NK-92 (cell line): ENCODE measurements at regions not wholly inside any gene's neighbourhood (a gene's known extent, or its start where the extent isn't known, plus 50 kb on each side); places are given as distances from the start of the nearest gene placed in this dataset.

Experiments used
- DNase-seq: peaks from one replicate; lab custom pipeline; 2025; ENCODE audit not compliant: unreplicated experiment; lab: John Stamatoyannopoulos, UW

GRCh38 chr13:44019651-44020050 is 139.9 kb downstream of the LACC1 start:
- no peak for DNase-seq

DNA sequence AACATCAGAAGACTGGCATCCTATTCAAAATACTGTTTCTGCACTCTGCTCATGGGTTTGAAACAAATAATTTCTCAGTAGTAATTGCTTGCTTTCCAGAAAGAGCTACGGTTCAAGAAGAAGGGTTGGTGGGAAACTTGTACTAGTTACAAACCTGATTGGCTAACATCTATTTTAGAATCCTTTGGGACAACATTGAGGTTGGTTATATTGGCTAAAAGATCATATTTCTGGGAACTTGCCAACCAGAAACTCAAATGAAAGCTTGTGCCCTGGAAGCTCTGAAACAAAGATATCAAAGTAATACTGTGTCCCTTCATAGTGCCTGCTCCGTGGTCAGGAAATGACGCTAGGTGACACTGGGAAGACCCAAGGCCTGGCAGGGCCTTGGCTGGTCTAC is 141.7 kb downstream of the LACC1 start:
- DNase-seq: no peak

DNA sequence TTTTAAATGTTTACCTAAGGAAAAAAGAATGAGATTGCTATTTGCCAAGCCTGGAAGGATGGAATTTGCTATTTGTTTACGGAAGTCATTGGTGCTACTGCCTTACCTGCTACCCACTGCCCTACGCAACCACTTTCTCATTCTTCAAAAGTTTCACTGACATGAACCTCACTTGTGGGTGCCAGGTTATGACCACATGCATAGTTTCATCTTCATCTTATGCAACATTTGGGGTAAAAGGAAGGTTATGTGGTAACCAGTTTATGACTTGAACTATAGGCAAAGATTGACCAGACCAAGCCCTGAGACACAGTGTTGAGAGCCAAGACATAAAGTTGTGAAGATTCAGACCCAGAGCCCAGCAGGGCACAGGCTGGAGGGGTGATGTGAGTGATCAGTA is 142.5 kb downstream of the LACC1 start:
- no peak for DNase-seq

DNA sequence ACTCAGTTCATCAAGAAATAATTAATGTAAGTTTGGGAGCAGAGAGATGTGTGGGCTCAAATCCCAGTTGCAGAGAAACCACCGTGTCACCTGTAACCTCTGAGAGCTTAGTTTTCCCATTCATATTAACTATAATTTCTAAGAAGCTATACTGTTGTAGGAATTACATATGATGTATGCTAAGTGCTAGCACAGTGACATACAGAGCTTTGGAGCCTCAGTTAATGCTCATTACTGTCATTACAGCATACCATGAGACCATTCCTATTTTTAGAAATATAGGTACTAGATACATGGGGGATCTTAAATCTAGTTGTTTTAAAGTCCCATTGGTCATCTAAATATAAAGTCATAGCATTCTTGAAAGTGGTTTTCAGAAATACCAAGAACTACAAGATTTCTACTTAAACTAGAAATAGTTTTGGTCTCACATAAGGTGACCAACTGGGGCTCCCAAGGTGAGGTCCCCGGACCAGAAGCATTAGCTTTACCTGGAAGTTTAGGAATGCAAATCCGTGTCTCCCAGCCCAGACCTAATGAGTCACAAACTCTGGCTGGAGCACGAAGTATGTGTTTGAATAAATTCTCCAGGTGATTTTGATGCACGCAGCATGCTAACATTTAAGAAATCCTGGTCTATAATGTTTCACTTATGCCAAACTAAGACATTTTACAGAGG is 144.6 kb downstream of the LACC1 start:
- no peak for DNase-seq

DNA sequence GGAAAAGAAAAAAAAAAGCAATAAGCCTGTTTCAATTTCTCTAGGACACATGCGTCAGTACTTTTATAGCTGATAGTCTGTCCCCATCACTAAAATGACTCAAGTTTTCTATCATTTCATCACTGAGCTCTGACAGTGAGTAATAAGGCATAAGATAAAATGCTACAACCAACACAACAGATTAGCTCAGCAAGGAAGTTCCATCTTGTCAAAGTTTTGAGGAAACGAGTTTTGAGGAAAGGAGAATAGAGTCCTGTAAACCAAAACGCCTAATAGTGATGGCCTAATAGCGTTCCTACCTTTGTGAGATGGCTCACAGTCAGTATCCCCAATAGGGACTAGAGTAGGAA is 145.1 kb downstream of the LACC1 start:
- no peak for DNase-seq

GRCh38 chr13:44026194-44026593 is 146.5 kb downstream of the LACC1 start:
- no peak for DNase-seq

DNA sequence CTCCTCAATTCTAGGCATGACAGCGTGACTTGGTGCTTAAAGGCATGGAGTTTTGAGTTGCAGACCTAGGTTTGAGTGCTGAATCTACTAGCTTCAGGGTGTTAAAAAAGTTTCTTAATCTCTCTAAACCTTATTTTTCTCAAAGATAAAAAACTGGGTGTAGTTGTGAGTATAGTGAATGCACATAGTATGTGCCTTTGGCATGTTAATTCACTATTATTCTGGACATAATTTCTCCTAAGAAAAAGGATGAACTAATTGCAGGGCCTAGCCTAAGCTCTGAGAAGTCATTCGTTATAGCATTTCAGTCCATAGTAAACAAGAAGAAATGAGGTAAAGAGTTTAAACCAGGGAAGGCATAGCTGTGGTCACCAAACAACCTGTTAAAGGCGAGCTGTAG is 149.0 kb downstream of the LACC1 start:
- DNase-seq: no peak

DNA sequence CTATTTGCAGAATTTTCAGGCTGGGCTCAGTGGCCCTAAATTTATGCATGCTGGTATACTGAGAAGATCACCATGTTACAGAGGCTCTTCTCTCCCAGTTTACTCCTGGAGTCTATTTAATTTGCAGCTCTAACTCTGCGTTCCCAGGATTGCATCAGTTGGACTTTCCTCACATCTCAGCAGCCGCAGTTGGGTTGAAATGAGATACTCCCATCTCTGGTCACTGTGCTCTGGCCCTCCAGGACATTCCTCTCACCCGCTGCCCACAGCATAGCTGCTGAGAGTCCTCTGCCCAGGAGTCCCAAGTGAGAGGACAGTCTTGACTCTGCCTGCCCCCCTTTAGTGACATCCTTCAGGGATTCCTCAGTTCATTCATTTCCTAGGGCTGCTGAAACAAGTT is 150.9 kb downstream of the LACC1 start:
- no peak for DNase-seq

DNA sequence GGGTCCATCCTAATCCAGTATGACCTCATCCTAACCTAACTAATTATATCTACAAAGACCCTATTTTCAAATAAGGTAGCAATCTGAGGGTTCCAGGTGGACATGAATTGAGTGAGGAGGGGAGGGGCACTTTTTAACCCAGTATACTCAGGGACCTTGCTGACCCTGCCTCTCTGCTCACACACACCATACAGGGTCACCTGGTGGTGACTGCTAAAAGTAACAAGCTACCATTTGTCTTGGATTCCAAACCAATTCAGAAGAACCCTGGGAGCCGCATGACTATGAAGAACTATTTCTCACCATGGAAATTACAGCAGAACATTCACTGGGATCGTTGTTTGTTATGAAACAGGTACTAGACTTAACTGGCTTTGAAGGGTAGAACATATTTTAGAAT is 151.9 kb downstream of the LACC1 start:
- DNase-seq: no peak

DNA sequence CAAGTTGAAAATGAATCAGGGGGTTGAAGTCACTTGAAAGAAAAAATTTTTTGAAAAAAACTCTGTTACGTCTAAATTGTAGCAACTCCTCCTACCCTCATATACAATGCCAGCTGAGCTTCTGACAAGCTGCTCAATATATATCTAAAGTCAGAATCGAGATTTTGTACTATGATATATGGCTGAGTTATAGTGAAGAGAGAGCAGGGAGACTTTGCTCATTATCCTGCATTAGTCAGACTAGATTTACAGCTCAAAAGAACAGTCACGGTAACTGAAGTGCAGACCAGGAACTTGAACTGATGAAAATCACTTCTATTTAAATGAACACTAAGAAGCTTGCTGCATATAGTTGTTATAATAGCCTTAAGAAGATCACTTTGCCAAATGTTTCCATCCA is 153.1 kb downstream of the LACC1 start:
- DNase-seq: no peak

- no peak for DNase-seq
These were observed 155.7 kb downstream of the LACC1 start for GRCh38 chr13:44035400-44035799.

DNA sequence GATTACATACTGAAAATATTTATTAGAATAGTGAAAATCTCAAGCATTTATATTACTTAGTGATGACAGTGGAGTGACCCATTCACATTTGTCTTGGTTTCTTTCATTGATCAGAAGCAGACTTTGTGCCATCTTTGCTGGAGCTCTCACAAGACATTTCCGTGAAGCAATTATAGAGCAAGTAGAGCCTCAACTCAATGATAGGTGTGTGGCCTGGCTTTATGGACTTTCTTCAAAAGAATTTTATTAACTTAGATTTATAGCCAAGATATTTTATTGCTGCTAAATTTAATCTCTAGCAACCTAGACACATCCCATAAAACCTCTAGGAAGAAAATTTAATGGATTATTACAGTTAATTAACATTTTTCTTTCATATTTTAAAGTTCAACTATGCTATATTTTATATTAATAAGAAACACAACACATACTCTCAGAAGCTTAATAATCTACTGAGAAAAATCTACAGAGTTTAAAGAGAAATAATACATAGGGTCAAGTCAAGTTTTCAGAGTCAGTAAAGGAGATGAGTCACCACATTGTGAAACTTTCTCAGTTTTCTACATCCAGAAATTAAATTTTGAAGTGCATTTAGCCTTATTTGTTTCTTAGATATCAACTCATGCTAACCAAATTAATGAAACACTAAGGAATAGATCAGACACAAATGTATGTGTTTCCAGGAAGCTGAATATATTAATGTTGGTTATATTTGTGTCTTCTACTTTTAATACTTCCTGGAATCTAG is 160.5 kb downstream of the LACC1 start:
- DNase-seq: no peak

GRCh38 chr13:44040818-44041100 is 161.1 kb downstream of the LACC1 start:
- DNase-seq: no peak

DNA sequence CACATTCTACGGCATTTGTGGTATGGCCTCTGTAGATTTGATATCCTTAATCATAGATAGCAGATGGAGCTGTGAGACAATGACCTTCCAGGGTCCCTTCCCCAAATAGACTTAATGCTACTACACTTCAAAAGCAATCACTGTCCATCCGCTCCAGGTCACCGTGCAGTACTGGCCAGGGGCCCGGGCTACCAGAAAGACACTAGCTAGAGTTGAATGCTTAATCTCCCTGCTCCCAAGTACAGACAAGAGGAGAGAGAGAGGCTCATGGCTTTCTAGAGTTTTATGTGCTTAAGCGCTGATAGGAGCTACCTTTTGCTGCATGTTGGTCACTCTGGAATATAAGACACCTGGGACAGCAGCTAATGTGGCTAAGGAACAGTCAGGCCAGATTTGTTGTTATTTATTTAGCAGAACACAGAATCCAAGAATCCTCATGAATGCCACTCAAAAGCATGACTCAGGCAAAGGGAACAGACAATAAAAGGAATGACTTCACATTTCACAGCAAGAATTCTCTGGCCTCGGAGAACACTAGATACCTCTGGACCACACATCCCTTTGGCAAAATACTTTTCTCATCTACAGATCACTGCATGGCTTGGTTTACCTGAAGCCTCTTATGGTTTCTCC is 165.0 kb downstream of the LACC1 start:
- no peak for DNase-seq

DNA sequence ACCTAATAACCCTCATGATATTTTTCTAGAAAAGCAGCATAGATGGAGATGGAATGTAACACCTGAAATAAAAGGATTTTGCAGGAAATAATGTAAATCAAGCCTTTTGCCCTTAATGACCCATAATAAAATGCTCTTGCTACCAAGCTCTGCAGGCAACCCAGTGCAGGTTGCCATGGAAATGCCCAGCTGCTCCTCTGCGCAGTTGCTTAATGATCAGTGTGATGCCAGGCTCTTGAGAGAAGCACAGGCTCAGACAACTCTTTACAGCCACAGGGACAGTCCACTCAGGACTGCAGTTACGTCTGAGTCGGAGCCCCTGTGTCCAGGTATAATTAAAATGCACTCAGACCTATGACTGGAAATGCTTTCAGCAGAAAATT is 165.5 kb downstream of the LACC1 start:
- DNase-seq: no peak

DNA sequence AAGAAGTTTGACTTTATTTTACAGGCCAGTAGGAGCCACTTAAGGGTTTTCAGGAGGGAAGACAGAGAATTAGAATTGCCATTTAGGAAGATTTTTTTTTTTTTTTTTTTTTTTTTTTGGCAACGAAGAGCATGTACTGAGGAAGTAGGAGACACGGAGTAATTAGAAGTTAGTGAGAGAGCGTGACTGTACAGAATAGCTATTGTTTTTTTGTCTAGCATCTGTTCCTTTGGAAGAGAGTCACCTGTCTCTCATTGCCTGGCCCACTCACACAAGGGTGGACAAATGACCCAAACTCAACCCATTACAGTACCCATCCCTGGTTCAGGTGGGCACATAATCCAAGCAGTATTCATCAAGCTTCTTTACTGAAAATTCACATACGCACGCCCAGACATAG is 166.7 kb downstream of the LACC1 start:
- DNase-seq: no peak

DNA sequence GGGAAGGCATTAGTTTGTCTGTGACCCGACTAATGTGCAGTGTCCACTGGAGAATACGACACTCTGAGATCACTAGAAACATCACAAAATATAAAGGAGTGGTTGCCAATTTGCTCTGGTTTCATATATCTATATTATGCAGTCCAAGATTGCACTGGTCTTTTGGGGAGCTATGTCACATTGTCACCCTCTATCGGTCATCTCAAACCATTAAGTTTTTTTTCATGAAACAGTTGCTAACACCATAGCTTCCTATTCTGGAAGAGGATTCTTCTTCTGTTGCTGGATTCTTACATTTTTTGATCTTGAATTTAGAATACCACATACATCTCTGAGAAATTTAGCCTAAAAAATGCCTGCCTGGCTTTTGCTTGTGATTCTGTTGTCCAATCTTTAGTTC is 168.6 kb downstream of the LACC1 start:
- no peak for DNase-seq

- DNase-seq: no peak
These were observed 169.6 kb downstream of the LACC1 start for GRCh38 chr13:44049081-44049945.

- DNase-seq: no peak
These were observed 170.9 kb downstream of the LACC1 start for GRCh38 chr13:44050450-44051063.

- no peak for DNase-seq
These were observed 171.7 kb downstream of the LACC1 start for GRCh38 chr13:44051405-44051804.

- DNase-seq: no peak
These were observed 172.4 kb downstream of the LACC1 start for GRCh38 chr13:44051918-44052675.
